Testis (tissue), 2 donors: ENCODE measurements at regions not wholly inside any gene's neighbourhood (a gene's known extent, or its start where the extent isn't known, plus 50 kb on each side); places are given as distances from the start of the nearest gene placed in this dataset.

Experiments used
- CTCF ChIP-seq, 3 experiments: fragments of 450-650 bp in 2 of 3; fragments of 200-600 bp in 1 of 3; sonication (generic) in 1 of 3; IDR thresholded peaks; one replicate each; pipeline ENCODE4 v1.5.1; 2016 to 2019; ENCODE audit warnings: antibody characterized with exemption in 3 of 3, mild to moderate bottlenecking in 2 of 3, moderate library complexity in 1 of 3
- POLR2A ChIP-seq: fragments of 450-650 bp; IDR thresholded peaks from one replicate; pipeline ENCODE4 v1.6.1; 2017; ENCODE audit warnings: antibody characterized with exemption, mild to moderate bottlenecking, moderate library complexity

- TF ChIP-seq CTCF (IDR thresholded peaks at IDR 0.05) (no peak), POLR2A (no peak)
Observed at GRCh38 chr13:73832825-73833224, 301.4 kb downstream of the KLF12 start.
